Right lobe of liver (tissue), 4 donors: ENCODE measurements at regions not wholly inside any gene's neighbourhood (a gene's known extent, or its start where the extent isn't known, plus 50 kb on each side); places are given as distances from the start of the nearest gene placed in this dataset.

Experiments
- POLR2A ChIP-seq: fragments of 450-650 bp; IDR thresholded peaks from one replicate; pipeline ENCODE4 v1.6.1; 2017; ENCODE audit warnings: antibody characterized with exemption, mild to moderate bottlenecking
- TF ChIP-seq, protein P1 (sequence below), 4 donors: fragments of 200-600 bp in 3 of 4; fragments of 450-650 bp in 1 of 4; IDR thresholded peaks; one replicate each; pipeline versions ENCODE4 v1.5.1 to v1.8.0; 2016 to 2022; ENCODE audit warnings: antibody characterized with exemption in 4 of 4, mild to moderate bottlenecking in 2 of 4
- donor health status: DM: no; HTN: no; CAD: no.
- donor health status: DM: no; HTN: no; CAD: no.
- donor health status: DM: no; HTN: yes; CAD: no.

- TF ChIP-seq, protein P1, sequence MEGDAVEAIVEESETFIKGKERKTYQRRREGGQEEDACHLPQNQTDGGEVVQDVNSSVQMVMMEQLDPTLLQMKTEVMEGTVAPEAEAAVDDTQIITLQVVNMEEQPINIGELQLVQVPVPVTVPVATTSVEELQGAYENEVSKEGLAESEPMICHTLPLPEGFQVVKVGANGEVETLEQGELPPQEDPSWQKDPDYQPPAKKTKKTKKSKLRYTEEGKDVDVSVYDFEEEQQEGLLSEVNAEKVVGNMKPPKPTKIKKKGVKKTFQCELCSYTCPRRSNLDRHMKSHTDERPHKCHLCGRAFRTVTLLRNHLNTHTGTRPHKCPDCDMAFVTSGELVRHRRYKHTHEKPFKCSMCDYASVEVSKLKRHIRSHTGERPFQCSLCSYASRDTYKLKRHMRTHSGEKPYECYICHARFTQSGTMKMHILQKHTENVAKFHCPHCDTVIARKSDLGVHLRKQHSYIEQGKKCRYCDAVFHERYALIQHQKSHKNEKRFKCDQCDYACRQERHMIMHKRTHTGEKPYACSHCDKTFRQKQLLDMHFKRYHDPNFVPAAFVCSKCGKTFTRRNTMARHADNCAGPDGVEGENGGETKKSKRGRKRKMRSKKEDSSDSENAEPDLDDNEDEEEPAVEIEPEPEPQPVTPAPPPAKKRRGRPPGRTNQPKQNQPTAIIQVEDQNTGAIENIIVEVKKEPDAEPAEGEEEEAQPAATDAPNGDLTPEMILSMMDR (IDR thresholded peaks at IDR 0.05): no peak
- no peak for TF ChIP-seq POLR2A
These were observed 315.4 kb downstream of the ANTXR2 start for GRCh38 chr4:79757600-79757999.
